ENCODE measurements at regions not wholly inside any gene's neighbourhood (a gene's known extent, or its start where the extent isn't known, plus 50 kb on each side); places are given as distances from the start of the nearest gene placed in this dataset.

GRCh38 chr13:65562305-65562704 is 1667.8 kb downstream of the PCDH9 start:
- Histone ChIP-seq H3K23me2 (ENCODE audit: insufficient read length, low read depth, low read length, poor library complexity, severe bottlenecking) (no peaks in the 10 kb centered on the region), H3K27ac (ENCODE audit: insufficient read length, low read depth, low read length) (no peak overlapping the region), H3K23ac (ENCODE audit: insufficient read length, low read depth, low read length) (no peak overlapping the region), H2AK5ac (ENCODE audit: insufficient read length, low read length) (no peak overlapping the region), H4K8ac (replicated peaks; ENCODE audit: insufficient read length, low read depth, low read length) (no peak overlapping the region), H3K79me2 (ENCODE audit: insufficient read depth, low read length) (no peaks in the 10 kb centered on the region), H2BK12ac (ENCODE audit: insufficient read length, low read depth, low read length) (no peak overlapping the region), H3T11ph (ENCODE audit: low read length) (no peak overlapping the region), H4K91ac (ENCODE audit: insufficient read length, low read depth, low read length) (no peak overlapping the region), H2BK5ac (ENCODE audit: insufficient read length, low read length) (no peak overlapping the region), H3K56ac (ENCODE audit: insufficient read length, low read depth, low read length) (no peak overlapping the region), H4K20me1 (ENCODE audit: control insufficient read depth, insufficient read depth, insufficient read length) (no peaks in the 10 kb centered on the region), H2BK120ac (ENCODE audit: low read depth, low read length, poor library complexity, severe bottlenecking) (no peak overlapping the region), H3K14ac (ENCODE audit: insufficient read depth, low read length) (no peak overlapping the region), H2BK20ac (ENCODE audit: low read depth, low read length, poor library complexity, severe bottlenecking) (no peak overlapping the region), H3K4me1 (ENCODE audit: insufficient read depth, low read length) (no peaks in the 10 kb centered on the region), H3K4ac (ENCODE audit: low read depth, low read length) (no peak overlapping the region), H2AFZ (ENCODE audit: low read length) (no peak overlapping the region), H3K4me2 (ENCODE audit: insufficient read depth, insufficient read length, low read length) (no peak overlapping the region), H3K9ac (ENCODE audit: extremely low read depth, insufficient read length, low read length) (no peak overlapping the region), H3K18ac (ENCODE audit: insufficient read length, low read depth, low read length) (no peak overlapping the region), H3K27me3 (ENCODE audit: insufficient read depth, low read length) (no peaks in the 10 kb centered on the region), H4K5ac (ENCODE audit: insufficient read length, low read depth, low read length) (no peak overlapping the region), H2BK15ac (ENCODE audit: low read depth, low read length) (no peak overlapping the region), H3K9me3 (ENCODE audit: control insufficient read depth, low read depth, low read length) (no peaks in the 10 kb centered on the region), H3K79me1 (ENCODE audit: insufficient read depth, low read depth, low read length, poor library complexity, severe bottlenecking) (no peaks in the 10 kb centered on the region)
- peaks cover 4 to 10% (median 8%) of the 10 kb centered on the region in 3 experiments; a peak in 6 of 7 replicates for H3K36me3 Mint-ChIP-seq (ENCODE audit: insufficient read depth in 1 of 3, low read depth in 3 of 3)
- no peaks in the 10 kb centered on the region for H3K4me1 Mint-ChIP-seq
- no peak overlapping the region for H3K4me3 Mint-ChIP-seq
- no peaks in the 10 kb centered on the region for H3K27me3 Mint-ChIP-seq (ENCODE audit: low read depth)
- no peak overlapping the region for H3K27ac Mint-ChIP-seq
- TF ChIP-seq, protein P1, sequence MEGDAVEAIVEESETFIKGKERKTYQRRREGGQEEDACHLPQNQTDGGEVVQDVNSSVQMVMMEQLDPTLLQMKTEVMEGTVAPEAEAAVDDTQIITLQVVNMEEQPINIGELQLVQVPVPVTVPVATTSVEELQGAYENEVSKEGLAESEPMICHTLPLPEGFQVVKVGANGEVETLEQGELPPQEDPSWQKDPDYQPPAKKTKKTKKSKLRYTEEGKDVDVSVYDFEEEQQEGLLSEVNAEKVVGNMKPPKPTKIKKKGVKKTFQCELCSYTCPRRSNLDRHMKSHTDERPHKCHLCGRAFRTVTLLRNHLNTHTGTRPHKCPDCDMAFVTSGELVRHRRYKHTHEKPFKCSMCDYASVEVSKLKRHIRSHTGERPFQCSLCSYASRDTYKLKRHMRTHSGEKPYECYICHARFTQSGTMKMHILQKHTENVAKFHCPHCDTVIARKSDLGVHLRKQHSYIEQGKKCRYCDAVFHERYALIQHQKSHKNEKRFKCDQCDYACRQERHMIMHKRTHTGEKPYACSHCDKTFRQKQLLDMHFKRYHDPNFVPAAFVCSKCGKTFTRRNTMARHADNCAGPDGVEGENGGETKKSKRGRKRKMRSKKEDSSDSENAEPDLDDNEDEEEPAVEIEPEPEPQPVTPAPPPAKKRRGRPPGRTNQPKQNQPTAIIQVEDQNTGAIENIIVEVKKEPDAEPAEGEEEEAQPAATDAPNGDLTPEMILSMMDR (conservative IDR thresholded peaks at IDR 0.05) = no peak
- no CpG with 5 or more reads among the region's 3 CpGs for WGBS (ENCODE audit: extremely low coverage, insufficient read length, low lambda C conversion rate)
- DNase-seq = no peak
- H3K9me3 Mint-ChIP-seq = peaks cover 17 to 26% of the 10 kb centered on the region in 2 experiments
